Spleen (tissue), 11 donors: ENCODE measurements at regions not wholly inside any gene's neighbourhood (a gene's known extent, or its start where the extent isn't known, plus 50 kb on each side); places are given as distances from the start of the nearest gene placed in this dataset.

Experiments
- DNase-seq: peaks from one replicate; pipeline ENCODE4 v3.0.0-alpha.2; 2020
- H3K27ac ChIP-seq, 8 donors: fragments of 200-600 bp; sonication (generic) in 7 of 8; 1 replicate in 4 of 8; 2 replicates in 4 of 8; pipeline versions ENCODE4 v1.5.0 to v1.8.0; 2016 to 2021; ENCODE audit warnings: inconsistent platforms in 4 of 8, mild to moderate bottlenecking in 4 of 8, moderate library complexity in 1 of 8
- H3K27me3 ChIP-seq, 7 donors: fragments of 200-600 bp; sonication (generic) in 6 of 7; replicated peaks in 1 of 7; 1 replicate in 4 of 7; 2 replicates in 3 of 7; pipeline versions ENCODE4 v1.5.0 to v1.8.0; 2016 to 2021; ENCODE audit warnings: inconsistent platforms in 3 of 7, mild to moderate bottlenecking in 1 of 7
- H3K36me3 ChIP-seq, 6 donors: fragments of 200-600 bp; sonication (generic) in 5 of 6; 1 replicate in 4 of 6; 2 replicates in 2 of 6; pipeline versions ENCODE4 v1.5.0 to v1.8.0; 2016 to 2021; ENCODE audit warnings: inconsistent platforms in 2 of 6
- H3K4me1 ChIP-seq, 6 donors: fragments of 200-600 bp; sonication (generic) in 5 of 6; 1 replicate in 3 of 6; 2 replicates in 3 of 6; pipeline versions ENCODE4 v1.5.0 to v1.8.0; 2016 to 2021; ENCODE audit warnings: inconsistent platforms in 3 of 6
- H3K4me3 ChIP-seq, 8 donors: fragments of 200-600 bp; sonication (generic) in 7 of 8; 1 replicate in 4 of 8; 2 replicates in 4 of 8; pipeline versions ENCODE4 v1.5.0 to v1.8.0; 2016 to 2021; ENCODE audit warnings: inconsistent platforms in 4 of 8, mild to moderate bottlenecking in 4 of 8, moderate library complexity in 2 of 8
- H3K9me3 ChIP-seq, 8 donors: fragments of 200-600 bp; sonication (generic) in 7 of 8; 1 replicate in 4 of 8; 2 replicates in 4 of 8; pipeline versions ENCODE4 v1.5.0 to v1.8.0; 2016 to 2021; ENCODE audit warnings: inconsistent platforms in 4 of 8
- CTCF ChIP-seq, 11 experiments: fragments of 200-600 bp in 7 of 11; fragments of 450-650 bp in 4 of 11; sonication (generic) in 4 of 11; IDR thresholded peaks in 8 of 11; conservative IDR thresholded peaks in 3 of 11; 1 replicate in 7 of 11; 2 replicates in 4 of 11; pipeline versions ENCODE4 v1.4.0 to v1.8.0; 2016 to 2021; ENCODE audit warnings: antibody characterized with exemption in 11 of 11, inconsistent platforms in 4 of 11, mild to moderate bottlenecking in 1 of 11
- POLR2A ChIP-seq, 3 donors: fragments of 450-650 bp; IDR thresholded peaks; one replicate each; pipeline ENCODE4 v1.5.1; 2017; ENCODE audit warnings: antibody characterized with exemption in 3 of 3, mild to moderate bottlenecking in 1 of 3
- POLR2AphosphoS5 ChIP-seq, 3 donors: sonication (generic); formaldehyde crosslinking; IDR thresholded peaks; one replicate each; pipeline ENCODE4 v1.5.1; 2017; ENCODE audit warnings: antibody characterized with exemption in 3 of 3
- WGBS, 5 donors: extraction: QIAGEN DNeasy Blood & Tissue Kit in 3 of 5; methylation state at CpG; one replicate each; pipeline versions ENCODE4 v1.1.5 to v1.1.7; 2013 to 2018; 5-methylcytosine and 5-hydroxymethylcytosine counted together
- intact Hi-C: fragments of 100-400 bp; cut with DNase I; formaldehyde crosslinking; loops from one replicate; pipeline ENCODE4 v1.15.0; 2023; ENCODE audit warnings: low total_unique reads
- donor health status: healthy with polysubstance abuse.
- donor health status: DM: no; HTN: no; CAD: no; lungs with moderate emphysema.
- donor health status: DM: no; HTN: no; CAD: no.
- donor health status: Bipolar disorder and iron deficiency.
- donor health status: healthy.
- donor health status: DM: no; HTN: no; CAD: no.
- donor health status: DM: yes; HTN: yes; CAD: no.

- TF ChIP-seq POLR2AphosphoS5 (IDR thresholded peaks at IDR 0.05) (no peak), CTCF (IDR thresholded peaks at IDR 0.05 in 8 of 11, conservative IDR thresholded peaks at IDR 0.05 in 3 of 11) (no peak), POLR2A (IDR thresholded peaks at IDR 0.05) (no peak)
- H3K4me1 ChIP-seq = no peaks in the 10 kb centered on the region
- no peak for DNase-seq
- no peaks in the 10 kb centered on the region for H3K36me3 ChIP-seq
- 73 to 88% (median 76%) methylated on average over 5 of the region's 5 CpGs for WGBS, 5 donors
- no peak overlapping the region for H3K4me3 ChIP-seq
- H3K27me3 ChIP-seq = no peaks in the 10 kb centered on the region
- H3K9me3 ChIP-seq = peaks cover 0 to 4% (median 0%) of the 10 kb centered on the region in 8 donors
- intact Hi-C loops = no loop called here
- no peak overlapping the region for H3K27ac ChIP-seq
Observed at GRCh38 chr4:65175585-65175984, 494.7 kb downstream of the EPHA5 start.

GRCh38 chr4:65170768-65171514, 499.3 kb downstream of the EPHA5 start:
- 82 to 87% (median 86%) methylated on average over 6 of the region's 6 CpGs for WGBS, 5 donors
- no peak for TF ChIP-seq POLR2A (IDR thresholded peaks at IDR 0.05)
- no peak for TF ChIP-seq CTCF (IDR thresholded peaks at IDR 0.05 in 8 of 11, conservative IDR thresholded peaks at IDR 0.05 in 3 of 11)
- no peak for TF ChIP-seq POLR2AphosphoS5 (IDR thresholded peaks at IDR 0.05)
- DNase-seq = no peak
- intact Hi-C loops = no loop called here
- Histone ChIP-seq H3K27ac (no peak overlapping the region), H3K9me3 (peaks cover 0 to 4% (median 0%) of the 10 kb centered on the region in 8 donors), H3K27me3 (no peaks in the 10 kb centered on the region), H3K36me3 (no peaks in the 10 kb centered on the region), H3K4me1 (no peaks in the 10 kb centered on the region), H3K4me3 (no peak overlapping the region)

DNA sequence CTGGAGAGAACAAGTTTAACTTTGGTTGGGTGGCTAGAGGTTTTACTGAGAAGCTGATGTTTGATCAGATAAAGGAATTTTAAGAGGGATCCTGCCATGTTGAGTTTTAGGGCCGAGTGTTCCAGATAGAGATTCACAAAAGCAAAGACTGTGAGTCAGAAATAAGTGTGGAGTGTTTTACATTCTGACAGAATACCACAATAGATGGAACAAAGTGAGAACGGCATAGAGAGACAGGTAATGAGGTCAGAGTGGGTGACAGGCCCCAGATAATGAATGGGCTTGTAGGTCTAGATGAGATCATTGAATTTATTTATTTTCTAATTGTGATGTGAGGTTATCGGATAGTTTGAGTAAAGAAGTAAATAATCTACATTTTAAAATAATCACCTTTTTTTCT, 502.6 kb downstream of the EPHA5 start:
- 68 to 87% (median 74%) methylated on average over 3 of the region's 3 CpGs for WGBS, 5 donors
- Histone ChIP-seq H3K27ac (no peak overlapping the region), H3K9me3 (peaks cover 0 to 4% (median 0%) of the 10 kb centered on the region in 8 donors), H3K4me3 (no peak overlapping the region), H3K27me3 (no peaks in the 10 kb centered on the region), H3K36me3 (no peaks in the 10 kb centered on the region), H3K4me1 (no peaks in the 10 kb centered on the region)
- intact Hi-C loops = no loop called here
- TF ChIP-seq CTCF (IDR thresholded peaks at IDR 0.05 in 8 of 11, conservative IDR thresholded peaks at IDR 0.05 in 3 of 11) (no peak), POLR2A (IDR thresholded peaks at IDR 0.05) (no peak), POLR2AphosphoS5 (IDR thresholded peaks at IDR 0.05) (no peak)
- DNase-seq = no peak

GRCh38 chr4:65152205-65152604, 518.1 kb downstream of the EPHA5 start:
- Histone ChIP-seq H3K36me3 (no peaks in the 10 kb centered on the region), H3K9me3 (peaks cover 0 to 7% (median 0%) of the 10 kb centered on the region in 8 donors), H3K27ac (no peak overlapping the region), H3K27me3 (no peaks in the 10 kb centered on the region), H3K4me1 (no peaks in the 10 kb centered on the region), H3K4me3 (no peak overlapping the region)
- TF ChIP-seq CTCF (IDR thresholded peaks at IDR 0.05 in 8 of 11, conservative IDR thresholded peaks at IDR 0.05 in 3 of 11) (no peak), POLR2AphosphoS5 (IDR thresholded peaks at IDR 0.05) (no peak), POLR2A (IDR thresholded peaks at IDR 0.05) (no peak)
- no peak for DNase-seq
- intact Hi-C loops = no loop called here
